Neural cell (in vitro differentiated cells): ENCODE measurements at regions not wholly inside any gene's neighbourhood (a gene's known extent, or its start where the extent isn't known, plus 50 kb on each side); places are given as distances from the start of the nearest gene placed in this dataset.

ENCODE experiments used
- H2AFZ ChIP-seq: fragments of 200-600, 300-800 bp; sonication (generic), shearing (Covaris generic); 2 replicates; pipeline ENCODE4 v1.6.0; 2014; ENCODE audit warnings: low read depth, mild to moderate bottlenecking, antibody characterized with exemption, low read length, moderate library complexity
- H3F3A ChIP-seq: fragments of 200-600 bp; shearing (Covaris generic); 2 replicates; pipeline ENCODE4 v1.6.1; 2016; ENCODE audit warnings: mild to moderate bottlenecking, moderate library complexity, mixed read lengths, antibody characterized with exemption, low read length; ENCODE audit not compliant: insufficient read depth, poor library complexity, severe bottlenecking
- H3K27ac ChIP-seq: fragments of 200-600, 300-800 bp; sonication (generic), shearing (Covaris generic); 2 replicates; pipeline ENCODE4 v1.5.1; 2014; ENCODE audit warnings: mild to moderate bottlenecking, low read length, moderate library complexity
- H3K27me3 ChIP-seq: fragments of 300-800, 200-600 bp; sonication (generic), shearing (Covaris generic); 2 replicates; pipeline ENCODE4 v1.6.0; 2014; ENCODE audit warnings: mild to moderate bottlenecking, low read depth, low read length, moderate library complexity; ENCODE audit not compliant: insufficient read depth
- H3K36me3 ChIP-seq: fragments of 300-800, 200-600 bp; sonication (generic), shearing (Covaris generic); 2 replicates; pipeline ENCODE4 v1.5.1; 2014; ENCODE audit warnings: mild to moderate bottlenecking, antibody characterized with exemption, low read length, moderate library complexity; ENCODE audit not compliant: insufficient read depth
- H3K4me2 ChIP-seq: fragments of 300-800, 200-600 bp; sonication (generic), shearing (Covaris generic); 2 replicates; pipeline ENCODE4 v1.6.0; 2014; ENCODE audit warnings: mild to moderate bottlenecking, low read length
- H3K4me3 ChIP-seq: fragments of 300-800, 200-600 bp; sonication (generic), shearing (Covaris generic); 2 replicates; pipeline ENCODE4 v1.5.1; 2014; ENCODE audit warnings: mild to moderate bottlenecking, low read length, moderate library complexity
- H3K79me2 ChIP-seq: fragments of 200-600 bp; shearing (Covaris generic); replicated peaks from 2 replicates; pipeline ENCODE4 v1.6.0; 2014; ENCODE audit warnings: mild to moderate bottlenecking, low read length, moderate library complexity; ENCODE audit not compliant: insufficient read depth
- H3K9ac ChIP-seq: fragments of 300-800, 200-600 bp; sonication (generic), shearing (Covaris generic); 2 replicates; pipeline ENCODE4 v1.6.1; 2016; ENCODE audit warnings: mild to moderate bottlenecking, low read length, mixed read lengths
- H3K9me2 ChIP-seq: fragments of 200-600 bp; shearing (Covaris generic); 2 replicates; pipeline ENCODE4 v1.6.1; 2016; ENCODE audit warnings: mild to moderate bottlenecking, low read length, mixed read lengths; ENCODE audit not compliant: insufficient read depth
- H3K9me3 ChIP-seq: fragments of 200-600, 300-800 bp; sonication (generic), shearing (Covaris generic); 2 replicates; pipeline ENCODE4 v1.6.1; 2016; ENCODE audit warnings: mild to moderate bottlenecking, mixed run types, low read length, moderate library complexity, mixed read lengths
- H4K20me1 ChIP-seq: fragments of 200-600 bp; shearing (Covaris generic); 2 replicates; pipeline ENCODE4 v1.6.1; 2016; ENCODE audit warnings: mild to moderate bottlenecking, mixed run types; ENCODE audit not compliant: insufficient read depth
- CTCF ChIP-seq: fragments of 450-650 bp; IDR thresholded peaks from 2 replicates; pipeline ENCODE4 v1.5.1; 2014; ENCODE audit warnings: antibody characterized with exemption, mild to moderate bottlenecking, moderate library complexity; ENCODE audit not compliant: poor library complexity, severe bottlenecking
- EP300 ChIP-seq: fragments of 450-650 bp; conservative IDR thresholded peaks from 2 replicates; pipeline ENCODE4 v1.6.1; 2014; ENCODE audit warnings: antibody characterized with exemption, mild to moderate bottlenecking, moderate library complexity; ENCODE audit not compliant: poor library complexity, severe bottlenecking
- EZH2 ChIP-seq: fragments of 200-600, 300-800 bp; shearing (Covaris generic), sonication (generic); IDR thresholded peaks from 2 replicates; pipeline ENCODE4 v1.6.1; 2014; ENCODE audit warnings: antibody characterized with exemption, low read length, borderline replicate concordance, mild to moderate bottlenecking; ENCODE audit not compliant: insufficient read depth, poor library complexity, severe bottlenecking
- MXI1 ChIP-seq: fragments of 450-650 bp; conservative IDR thresholded peaks from 2 replicates; pipeline ENCODE4 v1.6.1; 2014; ENCODE audit warnings: antibody characterized with exemption, mild to moderate bottlenecking; ENCODE audit not compliant: poor library complexity, severe bottlenecking
- POLR2AphosphoS5 ChIP-seq: IDR thresholded peaks from 2 replicates; pipeline ENCODE4 v1.6.1; 2012
- RAD21 ChIP-seq: fragments of 450-650 bp; conservative IDR thresholded peaks from 2 replicates; pipeline ENCODE4 v1.6.1; 2014; ENCODE audit warnings: antibody characterized with exemption, mild to moderate bottlenecking, moderate library complexity
- REST ChIP-seq: IDR thresholded peaks from 2 replicates; pipeline ENCODE4 v1.6.1; 2012; ENCODE audit warnings: borderline replicate concordance
- SMC3 ChIP-seq: fragments of 450-650 bp; conservative IDR thresholded peaks from 2 replicates; pipeline ENCODE4 v1.6.1; 2014; ENCODE audit warnings: antibody characterized with exemption, mild to moderate bottlenecking, moderate library complexity; ENCODE audit not compliant: poor library complexity
- TAF1 ChIP-seq: IDR thresholded peaks from 2 replicates; pipeline ENCODE4 v1.6.1; 2012; ENCODE audit warnings: low read depth

GRCh38 chr1:82062206-82062605 lies 261.5 kb downstream of the ADGRL2 start:
- H3K27ac ChIP-seq: no peak overlapping the region
- no peaks in the 10 kb centered on the region for H3K9me2 ChIP-seq
- no peaks in the 10 kb centered on the region for H3K27me3 ChIP-seq
- H3K4me2 ChIP-seq: no peak overlapping the region
- H3F3A ChIP-seq: no peaks in the 10 kb centered on the region
- TF ChIP-seq SMC3 (no peak), CTCF (no peak), TAF1 (no peak), MXI1 (no peak), POLR2AphosphoS5 (no peak), EZH2 (no peak), REST (no peak), EP300 (no peak), RAD21 (no peak)
- no peak overlapping the region for H3K9ac ChIP-seq
- no peaks in the 10 kb centered on the region for H3K9me3 ChIP-seq
- H3K79me2 ChIP-seq: no peaks in the 10 kb centered on the region
- H2AFZ ChIP-seq: no peak overlapping the region
- H4K20me1 ChIP-seq: no peaks in the 10 kb centered on the region
- H3K4me3 ChIP-seq: no peak overlapping the region
- no peaks in the 10 kb centered on the region for H3K36me3 ChIP-seq

GRCh38 chr1:82059959-82060358 lies 259.2 kb downstream of the ADGRL2 start:
- H3K27me3 ChIP-seq: no peaks in the 10 kb centered on the region
- no peaks in the 10 kb centered on the region for H3F3A ChIP-seq
- H3K4me2 ChIP-seq: no peak overlapping the region
- H4K20me1 ChIP-seq: no peaks in the 10 kb centered on the region
- H3K9me2 ChIP-seq: no peaks in the 10 kb centered on the region
- TF ChIP-seq EZH2 (no peak), EP300 (no peak), REST (no peak), CTCF (no peak), POLR2AphosphoS5 (no peak), MXI1 (no peak), SMC3 (no peak), TAF1 (no peak), RAD21 (no peak)
- no peak overlapping the region for H3K9ac ChIP-seq
- H3K9me3 ChIP-seq: no peaks in the 10 kb centered on the region
- no peaks in the 10 kb centered on the region for H3K79me2 ChIP-seq
- no peak overlapping the region for H2AFZ ChIP-seq
- H3K4me3 ChIP-seq: no peak overlapping the region
- no peaks in the 10 kb centered on the region for H3K36me3 ChIP-seq
- no peak overlapping the region for H3K27ac ChIP-seq
